LNCAP (cell line): ENCODE measurements at regions not wholly inside any gene's neighbourhood (a gene's known extent, or its start where the extent isn't known, plus 50 kb on each side); places are given as distances from the start of the nearest gene placed in this dataset.

ENCODE experiments used
- TF ChIP-seq, protein P1 (sequence below): fragments of 450-650 bp; IDR thresholded peaks from 2 replicates; pipeline ENCODE4 v1.5.1; 2017; ENCODE audit warnings: mild to moderate bottlenecking

DNA sequence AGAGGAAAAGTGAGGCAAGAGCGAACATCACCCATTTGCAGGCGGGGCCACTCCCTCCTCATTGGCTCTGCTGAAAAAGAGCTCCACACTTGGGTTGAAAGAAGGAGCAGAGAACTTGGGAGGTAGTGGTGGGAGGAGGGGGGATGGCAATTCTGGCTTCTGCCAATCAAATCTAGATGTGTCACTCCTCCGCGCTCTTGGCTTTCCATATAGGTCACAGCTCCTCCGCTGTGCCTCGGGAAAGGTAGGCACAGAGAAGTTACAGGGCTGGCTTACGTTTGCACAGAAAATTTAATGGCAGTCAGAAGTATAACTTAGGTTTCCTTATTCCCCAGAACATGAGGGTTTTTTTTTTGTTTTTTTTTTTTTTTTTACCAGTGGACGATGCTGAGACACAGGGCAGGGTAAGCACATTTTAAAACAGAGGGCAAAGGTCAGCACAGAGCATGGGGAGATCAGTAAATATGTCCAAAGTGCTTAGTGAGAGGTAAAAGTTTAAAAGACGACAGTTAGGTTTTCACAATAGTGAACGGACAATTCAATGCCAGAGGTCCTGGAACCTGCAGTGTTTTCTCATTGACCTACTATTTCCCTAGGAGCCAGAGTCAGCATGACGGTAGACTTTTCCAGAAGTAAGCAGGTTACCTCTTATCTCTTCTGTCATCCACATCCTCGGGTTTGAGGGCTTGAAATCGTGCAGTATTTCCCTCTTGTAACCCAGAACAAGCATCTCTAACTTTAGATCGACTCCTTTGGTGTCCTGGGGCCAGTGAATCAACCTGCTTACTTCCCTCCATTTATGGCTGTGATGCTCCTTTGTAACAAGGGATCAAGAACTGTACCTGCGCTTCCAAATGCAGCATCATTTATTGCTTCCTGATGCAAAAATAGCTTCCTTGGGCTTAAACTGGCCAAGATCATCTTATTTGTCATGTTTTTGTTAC lies 258.9 kb upstream of the PROX1 start:
- TF ChIP-seq, protein P1, sequence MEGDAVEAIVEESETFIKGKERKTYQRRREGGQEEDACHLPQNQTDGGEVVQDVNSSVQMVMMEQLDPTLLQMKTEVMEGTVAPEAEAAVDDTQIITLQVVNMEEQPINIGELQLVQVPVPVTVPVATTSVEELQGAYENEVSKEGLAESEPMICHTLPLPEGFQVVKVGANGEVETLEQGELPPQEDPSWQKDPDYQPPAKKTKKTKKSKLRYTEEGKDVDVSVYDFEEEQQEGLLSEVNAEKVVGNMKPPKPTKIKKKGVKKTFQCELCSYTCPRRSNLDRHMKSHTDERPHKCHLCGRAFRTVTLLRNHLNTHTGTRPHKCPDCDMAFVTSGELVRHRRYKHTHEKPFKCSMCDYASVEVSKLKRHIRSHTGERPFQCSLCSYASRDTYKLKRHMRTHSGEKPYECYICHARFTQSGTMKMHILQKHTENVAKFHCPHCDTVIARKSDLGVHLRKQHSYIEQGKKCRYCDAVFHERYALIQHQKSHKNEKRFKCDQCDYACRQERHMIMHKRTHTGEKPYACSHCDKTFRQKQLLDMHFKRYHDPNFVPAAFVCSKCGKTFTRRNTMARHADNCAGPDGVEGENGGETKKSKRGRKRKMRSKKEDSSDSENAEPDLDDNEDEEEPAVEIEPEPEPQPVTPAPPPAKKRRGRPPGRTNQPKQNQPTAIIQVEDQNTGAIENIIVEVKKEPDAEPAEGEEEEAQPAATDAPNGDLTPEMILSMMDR = no peak

DNA sequence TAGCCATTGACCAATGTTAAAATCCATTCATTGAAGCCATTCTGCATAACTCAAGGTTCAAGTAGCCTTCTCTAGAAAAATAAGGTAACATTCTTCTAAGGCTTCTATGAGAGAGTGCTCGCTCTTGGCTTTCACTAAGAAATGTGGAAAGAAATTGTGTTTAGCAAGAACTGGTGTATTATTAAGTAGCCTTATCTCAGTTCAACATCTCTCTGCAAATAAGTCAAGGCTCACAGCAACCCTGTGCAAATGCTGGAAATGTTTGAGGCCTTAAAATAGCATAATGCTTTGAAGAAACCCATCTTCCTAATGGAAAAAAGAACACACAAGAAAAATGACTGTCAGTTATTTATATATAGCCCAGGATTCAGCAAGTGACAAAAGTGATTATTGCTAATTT lies 254.1 kb upstream of the PROX1 start:
- TF ChIP-seq, protein P1 = no peak

DNA sequence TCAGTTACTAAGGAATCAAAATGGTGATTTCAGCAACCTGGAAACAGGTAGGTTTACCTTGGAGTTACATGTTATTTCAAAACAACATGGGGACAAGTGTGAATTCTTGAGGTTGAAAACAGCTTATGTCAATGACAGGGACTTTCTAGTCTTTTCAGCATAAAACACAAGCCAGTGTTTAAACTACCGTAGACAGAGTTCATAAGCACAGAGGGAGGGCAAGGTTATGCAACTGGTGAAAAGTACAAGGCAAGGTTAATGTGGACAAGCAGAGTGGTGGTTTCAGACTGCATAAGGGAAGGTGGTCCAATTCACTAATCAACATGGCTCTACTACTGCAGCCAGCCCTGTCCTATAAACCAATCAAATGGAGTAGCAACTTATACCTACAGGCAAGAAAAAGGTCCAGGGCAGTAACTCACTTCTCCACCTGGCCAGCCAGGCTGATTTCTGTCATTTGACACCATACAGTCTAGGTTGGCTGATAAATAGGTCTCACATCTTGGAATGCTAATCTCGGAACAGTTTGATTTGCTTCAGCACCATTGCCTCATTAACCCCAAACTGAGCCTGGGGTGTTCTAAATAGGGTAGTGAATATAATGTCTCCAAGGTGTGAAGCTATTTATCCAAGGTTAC lies 250.3 kb upstream of the PROX1 start:
- TF ChIP-seq, protein P1 = no peak

DNA sequence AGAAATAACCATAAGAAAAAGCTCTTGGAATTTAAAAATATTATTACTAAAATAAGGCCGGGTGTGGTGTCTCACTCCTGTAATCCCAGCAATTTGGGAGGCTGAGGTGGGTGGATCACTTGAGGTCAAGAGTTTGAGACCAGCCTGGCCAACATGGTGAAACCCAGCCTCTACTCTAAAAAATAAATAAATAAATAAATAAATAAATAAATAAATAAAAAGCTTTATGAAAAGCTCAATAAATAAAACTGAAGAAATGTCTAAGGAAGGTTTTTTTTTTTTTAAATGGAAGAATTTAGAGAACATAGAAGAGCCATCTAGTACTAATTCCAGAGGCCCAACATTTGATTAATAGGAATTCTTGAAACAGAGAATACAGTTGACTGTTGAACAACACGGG lies 249.1 kb upstream of the PROX1 start:
- TF ChIP-seq, protein P1 = no peak

DNA sequence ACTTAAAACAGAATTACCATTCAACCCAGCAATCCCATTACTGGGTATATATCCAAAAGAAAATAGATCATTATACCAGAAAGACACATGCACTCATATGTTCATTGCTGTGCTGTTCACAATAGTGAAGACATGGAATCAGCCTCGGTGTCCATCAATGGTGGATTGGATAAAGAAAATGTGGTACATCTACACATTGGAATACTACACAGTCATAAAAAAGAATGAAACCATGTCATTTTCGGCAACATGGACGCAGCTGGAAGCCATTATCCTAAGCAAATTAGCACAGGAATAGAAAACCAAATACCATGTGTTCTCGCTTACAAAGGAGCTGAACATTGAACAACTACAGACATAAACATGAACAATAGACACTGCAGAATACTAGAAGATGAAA lies 244.8 kb upstream of the PROX1 start:
- TF ChIP-seq, protein P1 = no peak

DNA sequence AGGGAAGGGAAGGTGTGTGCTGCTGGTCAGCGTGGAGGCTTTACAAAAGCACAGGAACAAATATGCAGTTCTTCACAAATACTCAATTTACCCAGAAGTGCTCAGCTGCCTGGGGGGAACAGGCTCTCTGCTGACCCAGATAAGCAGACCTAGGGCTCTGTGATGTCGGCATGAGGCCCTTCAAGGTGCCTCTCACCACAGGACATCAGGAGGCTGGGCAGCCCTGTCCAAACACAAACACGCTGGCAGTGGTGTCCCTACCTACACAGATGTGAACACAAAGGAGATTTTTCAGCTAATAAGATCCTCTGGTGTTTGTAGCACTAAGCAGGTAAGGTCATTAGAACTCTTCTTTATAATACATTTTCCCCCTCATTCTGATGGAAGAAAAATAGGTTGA lies 243.0 kb upstream of the PROX1 start:
- TF ChIP-seq, protein P1 = no peak

DNA sequence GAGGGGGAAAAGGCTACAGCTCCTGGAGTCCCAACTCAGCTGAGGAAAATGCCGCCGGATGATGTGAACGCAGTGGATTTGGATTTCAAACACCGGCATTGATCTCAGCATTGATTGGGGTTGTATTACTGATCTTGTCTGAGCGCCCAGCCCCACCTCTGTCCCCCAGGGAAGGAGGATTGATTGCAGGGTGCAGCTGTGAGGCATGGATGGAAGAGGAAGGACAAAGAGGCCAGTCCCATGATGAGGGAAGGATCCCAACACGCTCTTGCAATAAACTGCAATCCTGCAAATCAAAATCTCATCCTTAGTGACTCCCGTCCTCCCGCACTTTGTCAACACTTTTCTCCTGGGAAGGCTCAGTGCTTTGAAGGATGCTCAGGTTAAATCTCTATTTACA lies 242.3 kb upstream of the PROX1 start:
- TF ChIP-seq, protein P1 = no peak
